ENCODE measurements at regions not wholly inside any gene's neighbourhood (a gene's known extent, or its start where the extent isn't known, plus 50 kb on each side); places are given as distances from the start of the nearest gene placed in this dataset.
"Not testable (repeated sequence)": the region's sequence is repeated elsewhere in the genome, so short reads cannot be mapped to it uniquely, and the experiment has no call there.

GRCh38 chr2:33706410-33706809 lies 107.3 kb upstream of the FAM98A start:
- Mint-ChIP-seq H3K4me3 (ENCODE audit: unreplicated experiment) (peak overlapping the region; percentile 29), H3K27me3 (ENCODE audit: unreplicated experiment) (peaks cover 6% of the 10 kb centered on the region), H3K36me3 (ENCODE audit: low read depth, unreplicated experiment) (peaks cover 8% of the 10 kb centered on the region), H3K4me1 (ENCODE audit: unreplicated experiment) (peaks cover 59% of the 10 kb centered on the region), H3K27ac (ENCODE audit: unreplicated experiment) (peak overlapping the region; percentile 22), H3K9me3 (ENCODE audit: unreplicated experiment) (no peaks in the 10 kb centered on the region)
- TF ChIP-seq CTCF (IDR thresholded peaks at IDR 0.05; ENCODE audit: unreplicated experiment), result no peak
- DNase-seq (ENCODE audit: low spot score), result no peak

DNA sequence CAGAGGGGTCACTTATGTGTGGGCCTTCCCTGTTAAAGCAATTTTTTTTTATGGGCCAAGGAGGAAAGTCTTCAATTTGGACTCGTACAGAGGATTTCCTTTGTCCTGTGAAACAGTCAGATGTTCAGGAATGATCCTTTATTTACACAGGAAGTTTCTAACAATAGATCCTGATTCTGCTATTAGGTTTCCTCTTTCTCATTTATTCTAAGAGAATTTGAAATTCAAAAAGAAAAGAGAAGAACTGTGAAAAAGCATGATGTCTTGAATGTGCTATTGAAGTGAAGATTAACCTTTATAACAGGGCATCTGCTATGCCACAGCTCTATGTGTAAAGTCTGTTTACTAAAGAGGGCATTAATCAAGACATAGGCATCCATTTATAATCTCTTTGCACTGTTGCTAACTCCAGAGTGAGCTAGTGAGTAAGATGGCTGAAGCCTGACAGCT lies 105.3 kb upstream of the FAM98A start:
- Mint-ChIP-seq H3K4me3 (ENCODE audit: unreplicated experiment) (peak overlapping the region; percentile 53), H3K27me3 (ENCODE audit: unreplicated experiment) (peaks cover 6% of the 10 kb centered on the region), H3K36me3 (ENCODE audit: low read depth, unreplicated experiment) (peaks cover 8% of the 10 kb centered on the region), H3K9me3 (ENCODE audit: unreplicated experiment) (no peaks in the 10 kb centered on the region), H3K27ac (ENCODE audit: unreplicated experiment) (peak overlapping the region; percentile 99), H3K4me1 (ENCODE audit: unreplicated experiment) (peaks cover 51% of the 10 kb centered on the region)
- DNase-seq (ENCODE audit: low spot score), result no peak
- TF ChIP-seq CTCF (IDR thresholded peaks at IDR 0.05; ENCODE audit: unreplicated experiment), result no peak

DNA sequence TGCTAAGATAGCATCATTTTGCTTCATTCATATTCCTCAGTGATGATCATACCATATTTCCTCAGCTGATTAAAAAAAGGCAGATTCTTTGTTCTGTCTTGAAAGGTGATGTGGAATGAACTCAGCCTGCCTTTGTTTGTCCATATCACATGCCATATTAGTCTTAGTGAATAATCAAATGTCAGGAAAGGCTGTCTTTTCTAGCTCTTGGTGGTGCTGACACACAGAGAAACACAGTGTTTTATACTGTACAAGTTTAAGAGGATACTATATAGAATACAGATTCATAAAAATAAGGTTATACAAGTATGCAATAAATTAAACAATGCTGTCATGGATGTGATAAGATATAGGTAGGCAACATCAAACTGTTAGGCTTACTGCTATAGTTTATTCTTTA lies 97.1 kb upstream of the FAM98A start:
- TF ChIP-seq CTCF (IDR thresholded peaks at IDR 0.05; ENCODE audit: unreplicated experiment), result no peak
- H3K27me3 Mint-ChIP-seq (ENCODE audit: unreplicated experiment), result peaks cover 5% of the 10 kb centered on the region
- no peak for DNase-seq (ENCODE audit: low spot score)
- no peaks in the 10 kb centered on the region for H3K4me1 Mint-ChIP-seq (ENCODE audit: unreplicated experiment)
- no peak overlapping the region for H3K27ac Mint-ChIP-seq (ENCODE audit: unreplicated experiment)
- H3K9me3 Mint-ChIP-seq (ENCODE audit: unreplicated experiment), result peaks cover 16% of the 10 kb centered on the region
- no peak overlapping the region for H3K4me3 Mint-ChIP-seq (ENCODE audit: unreplicated experiment)
- H3K36me3 Mint-ChIP-seq (ENCODE audit: low read depth, unreplicated experiment), result peaks cover 14% of the 10 kb centered on the region

DNA sequence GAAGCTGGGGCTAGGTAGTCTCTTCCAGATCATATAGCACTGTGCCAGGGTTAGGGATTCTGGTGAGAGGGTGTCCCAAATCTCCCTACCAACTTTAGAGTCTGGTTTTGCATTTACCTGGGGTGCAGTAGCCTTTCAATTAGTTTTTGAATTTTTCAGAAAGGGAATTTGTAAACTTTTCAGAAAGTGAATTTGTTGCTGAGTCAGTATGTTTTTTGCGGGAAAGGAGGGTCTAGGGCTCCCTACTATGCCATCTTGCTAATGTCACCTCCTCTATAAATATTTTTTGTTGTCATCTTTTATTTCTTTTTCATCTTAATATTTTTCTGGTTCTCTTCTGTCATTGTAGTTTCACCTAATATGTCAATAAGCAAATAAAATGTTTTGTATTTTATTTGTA lies 95.8 kb upstream of the FAM98A start:
- Mint-ChIP-seq H3K36me3 (ENCODE audit: low read depth, unreplicated experiment) (peaks cover 15% of the 10 kb centered on the region), H3K4me1 (ENCODE audit: unreplicated experiment) (no peaks in the 10 kb centered on the region), H3K9me3 (ENCODE audit: unreplicated experiment) (peaks cover 16% of the 10 kb centered on the region), H3K27me3 (ENCODE audit: unreplicated experiment) (peaks cover 5% of the 10 kb centered on the region), H3K27ac (ENCODE audit: unreplicated experiment) (no peak overlapping the region), H3K4me3 (ENCODE audit: unreplicated experiment) (no peak overlapping the region)
- TF ChIP-seq CTCF (IDR thresholded peaks at IDR 0.05; ENCODE audit: unreplicated experiment), result no peak
- DNase-seq (ENCODE audit: low spot score), result no peak

GRCh38 chr2:33690686-33691085 lies 91.6 kb upstream of the FAM98A start:
- not testable (repeated sequence) for H3K4me3 Mint-ChIP-seq (ENCODE audit: unreplicated experiment); H3K27ac Mint-ChIP-seq (ENCODE audit: unreplicated experiment); H3K27me3 Mint-ChIP-seq (ENCODE audit: unreplicated experiment); H3K4me1 Mint-ChIP-seq (ENCODE audit: unreplicated experiment); DNase-seq (ENCODE audit: low spot score)
- peaks cover 24% of the 10 kb centered on the region for H3K9me3 Mint-ChIP-seq (ENCODE audit: unreplicated experiment)
- peaks cover 21% of the 10 kb centered on the region for H3K36me3 Mint-ChIP-seq (ENCODE audit: low read depth, unreplicated experiment)

DNA sequence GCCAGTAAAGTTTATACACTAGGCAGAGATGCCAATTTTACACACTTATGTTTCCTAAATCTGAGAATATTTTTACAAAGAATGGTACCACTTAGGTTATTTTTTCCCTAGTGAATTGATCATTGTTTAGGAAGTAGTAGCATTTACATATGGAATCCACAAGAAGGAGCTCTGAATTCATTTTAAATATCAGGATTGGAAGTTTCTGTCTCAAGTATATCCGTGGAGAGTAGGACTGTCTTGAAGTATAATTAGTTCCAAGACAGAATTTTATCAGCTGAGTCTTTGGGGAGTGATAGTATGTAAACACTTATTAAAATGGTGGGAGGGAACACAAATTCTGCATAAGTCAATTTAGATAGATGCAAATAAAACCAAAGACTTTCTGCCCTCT lies 82.3 kb upstream of the FAM98A start:
- Mint-ChIP-seq H3K27ac (ENCODE audit: unreplicated experiment) (no peak overlapping the region), H3K27me3 (ENCODE audit: unreplicated experiment) (no peaks in the 10 kb centered on the region), H3K36me3 (ENCODE audit: low read depth, unreplicated experiment) (no peaks in the 10 kb centered on the region), H3K9me3 (ENCODE audit: unreplicated experiment) (peaks cover 7% of the 10 kb centered on the region), H3K4me1 (ENCODE audit: unreplicated experiment) (peaks cover 12% of the 10 kb centered on the region), H3K4me3 (ENCODE audit: unreplicated experiment) (no peak overlapping the region)
- TF ChIP-seq CTCF (IDR thresholded peaks at IDR 0.05; ENCODE audit: unreplicated experiment), result peak; percentile 45
- DNase-seq (ENCODE audit: low spot score), result no peak
